ENCODE measurements at regions not wholly inside any gene's neighbourhood (a gene's known extent, or its start where the extent isn't known, plus 50 kb on each side); places are given as distances from the start of the nearest gene placed in this dataset.

GRCh38 chr9:134585746-134586706, 55.6 kb upstream of the COL5A1 start:
- ATAC-seq (ENCODE audit: insufficient read depth, low FRiP score) = no peak
- Histone ChIP-seq H3K9ac (ENCODE audit: insufficient read depth in 1 of 2, low read length in 2 of 2) (no peak overlapping the region), H3K4me1 (ENCODE audit: control insufficient read depth in 5 of 5, insufficient read depth in 5 of 5, low read length in 5 of 5) (peaks cover 0 to 12% (median 0%) of the 10 kb centered on the region in 5 donors), H3K4me3 (no peak overlapping the region), H3K9me3 (ENCODE audit: control insufficient read depth in 4 of 4, insufficient read depth in 3 of 4, low read length in 3 of 4) (peaks cover 0 to 2% (median 0%) of the 10 kb centered on the region in 4 donors), H3K27me3 (ENCODE audit: control insufficient read depth in 3 of 3, insufficient read depth in 3 of 3, low read length in 2 of 3) (no peaks in the 10 kb centered on the region), H3K27ac (ENCODE audit: low read depth in 1 of 2, low read length in 1 of 2) (no peak overlapping the region), H3K36me3 (ENCODE audit: control insufficient read depth in 4 of 4, insufficient read depth in 4 of 4, low read length in 4 of 4) (no peaks in the 10 kb centered on the region)
- no peak for DNase-seq
- WGBS, 2 donors = 72 to 78% methylated on average over 28 of the region's 28 CpGs
- TF ChIP-seq CTCF (IDR thresholded peaks at IDR 0.05; ENCODE audit: control extremely low read depth, extremely low read depth) = no peak

DNA sequence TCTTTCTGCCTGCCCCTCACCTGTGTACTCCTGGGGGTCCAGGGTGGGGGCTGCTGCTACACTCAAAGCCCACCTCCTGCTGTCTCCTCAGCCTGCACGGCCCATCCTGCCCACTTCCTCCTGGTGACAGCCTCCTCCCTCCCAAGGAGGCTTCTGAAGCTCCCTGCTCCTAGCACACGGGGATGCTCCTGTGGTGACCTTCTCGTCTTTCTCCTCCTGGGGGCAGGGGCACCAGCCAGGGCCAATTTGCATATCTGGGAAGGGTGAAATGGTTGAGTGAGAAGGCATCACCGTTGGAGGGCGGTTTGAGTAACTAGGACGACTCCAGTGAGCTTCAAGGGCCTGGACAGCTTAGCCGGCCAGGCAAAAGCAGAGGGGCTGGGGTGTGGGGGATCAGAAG, 51.9 kb upstream of the COL5A1 start:
- H3K9me3 ChIP-seq (ENCODE audit: control insufficient read depth in 4 of 4, insufficient read depth in 3 of 4, low read length in 3 of 4) = peaks cover 0 to 2% (median 0%) of the 10 kb centered on the region in 4 donors
- no peak overlapping the region for H3K9ac ChIP-seq (ENCODE audit: insufficient read depth in 1 of 2, low read length in 2 of 2)
- DNase-seq (no peak), ATAC-seq (ENCODE audit: insufficient read depth, low FRiP score) (no peak)
- no peaks in the 10 kb centered on the region for H3K27me3 ChIP-seq (ENCODE audit: control insufficient read depth in 3 of 3, insufficient read depth in 3 of 3, low read length in 2 of 3)
- no peak for TF ChIP-seq CTCF (IDR thresholded peaks at IDR 0.05; ENCODE audit: control extremely low read depth, extremely low read depth)
- peaks cover 0 to 30% (median 3%) of the 10 kb centered on the region in 5 donors for H3K4me1 ChIP-seq (ENCODE audit: control insufficient read depth in 5 of 5, insufficient read depth in 5 of 5, low read length in 5 of 5)
- 67 to 69% methylated on average over 7 of the region's 7 CpGs for WGBS, 2 donors
- H3K36me3 ChIP-seq (ENCODE audit: control insufficient read depth in 4 of 4, insufficient read depth in 4 of 4, low read length in 4 of 4) = no peaks in the 10 kb centered on the region
- no peak overlapping the region for H3K27ac ChIP-seq (ENCODE audit: low read depth in 1 of 2, low read length in 1 of 2)
- no peak overlapping the region for H3K4me3 ChIP-seq

- Histone ChIP-seq H3K27me3 (ENCODE audit: control insufficient read depth in 3 of 3, insufficient read depth in 3 of 3, low read length in 2 of 3) (no peaks in the 10 kb centered on the region), H3K4me3 (no peak overlapping the region), H3K36me3 (ENCODE audit: control insufficient read depth in 4 of 4, insufficient read depth in 4 of 4, low read length in 4 of 4) (no peaks in the 10 kb centered on the region), H3K4me1 (ENCODE audit: control insufficient read depth in 5 of 5, insufficient read depth in 5 of 5, low read length in 5 of 5) (peaks cover 0 to 30% (median 3%) of the 10 kb centered on the region in 5 donors), H3K9ac (ENCODE audit: insufficient read depth in 1 of 2, low read length in 2 of 2) (no peak overlapping the region), H3K27ac (ENCODE audit: low read depth in 1 of 2, low read length in 1 of 2) (no peak overlapping the region), H3K9me3 (ENCODE audit: control insufficient read depth in 4 of 4, insufficient read depth in 3 of 4, low read length in 3 of 4) (peaks cover 0 to 2% (median 0%) of the 10 kb centered on the region in 4 donors)
- ATAC-seq (ENCODE audit: insufficient read depth, low FRiP score) (no peak), DNase-seq (peak; percentile 79 to 90 (median 82))
- no peak for TF ChIP-seq CTCF (IDR thresholded peaks at IDR 0.05; ENCODE audit: control extremely low read depth, extremely low read depth)
- WGBS, 2 donors = 76 to 85% methylated on average over 19 of the region's 19 CpGs
Observed at GRCh38 chr9:134590240-134591081, 51.1 kb upstream of the COL5A1 start.
